Gastroesophageal sphincter (tissue), 4 donors: ENCODE measurements at regions not wholly inside any gene's neighbourhood (a gene's known extent, or its start where the extent isn't known, plus 50 kb on each side); places are given as distances from the start of the nearest gene placed in this dataset.

Source experiments
- ATAC-seq: fragments of 150-250 bp; one replicate; pipeline ENCODE4 v1.9.1; 2016; ENCODE audit warnings: mild to moderate bottlenecking, moderate library complexity
- H3K27ac ChIP-seq, 4 donors: fragments of 200-600 bp; sonication (generic) in 3 of 4; 1 replicate in 3 of 4; 2 replicates in 1 of 4; pipeline ENCODE4 v1.5.1; 2016 to 2019
- H3K27me3 ChIP-seq: fragments of 200-600 bp; sonication (generic); one replicate; pipeline ENCODE4 v1.5.1; 2019
- H3K36me3 ChIP-seq, 2 donors: fragments of 200-600 bp; sonication (generic); one replicate each; pipeline ENCODE4 v1.5.1; 2019; ENCODE audit warnings: control low read depth in 1 of 2
- H3K4me1 ChIP-seq, 3 donors: fragments of 200-600 bp; sonication (generic); 1 replicate in 2 of 3; 2 replicates in 1 of 3; pipeline ENCODE4 v1.5.1; 2016 to 2019; ENCODE audit warnings: control low read depth in 2 of 3
- H3K4me3 ChIP-seq, 2 donors: fragments of 200-600 bp; sonication (generic); one replicate each; pipeline ENCODE4 v1.5.1; 2019; ENCODE audit warnings: mild to moderate bottlenecking in 1 of 2, moderate library complexity in 1 of 2
- H3K9me3 ChIP-seq, 3 donors: fragments of 200-600 bp; sonication (generic); one replicate each; pipeline ENCODE4 v1.5.1; 2017 to 2019; ENCODE audit warnings: control low read depth in 2 of 3
- EP300 ChIP-seq: sonication (generic); formaldehyde crosslinking; IDR thresholded peaks from one replicate; pipeline ENCODE4 v1.6.1; 2017; ENCODE audit warnings: antibody characterized with exemption, mild to moderate bottlenecking
- POLR2A ChIP-seq, 2 donors: fragments of 450-650 bp; IDR thresholded peaks; one replicate each; pipeline ENCODE4 v1.6.1; 2017; ENCODE audit warnings: antibody characterized with exemption in 2 of 2, mild to moderate bottlenecking in 2 of 2, moderate library complexity in 1 of 2
- POLR2AphosphoS5 ChIP-seq: sonication (generic); formaldehyde crosslinking; IDR thresholded peaks from one replicate; pipeline ENCODE4 v1.6.1; 2017; ENCODE audit warnings: antibody characterized with exemption
- WGBS, 2 donors: methylation state at CpG; one replicate each; pipeline ENCODE4 v1.1.5; 2018; ENCODE audit warnings: low coverage in 1 of 2; 5-methylcytosine and 5-hydroxymethylcytosine counted together
- TF ChIP-seq, protein P1 (sequence below), 4 experiments: fragments of 200-600 bp in 2 of 4; fragments of 450-650 bp in 2 of 4; sonication (generic) in 1 of 4; IDR thresholded peaks; one replicate each; pipeline ENCODE4 v1.5.1; 2017 to 2019; ENCODE audit warnings: antibody characterized with exemption in 4 of 4, mild to moderate bottlenecking in 2 of 4, moderate library complexity in 2 of 4

DNA sequence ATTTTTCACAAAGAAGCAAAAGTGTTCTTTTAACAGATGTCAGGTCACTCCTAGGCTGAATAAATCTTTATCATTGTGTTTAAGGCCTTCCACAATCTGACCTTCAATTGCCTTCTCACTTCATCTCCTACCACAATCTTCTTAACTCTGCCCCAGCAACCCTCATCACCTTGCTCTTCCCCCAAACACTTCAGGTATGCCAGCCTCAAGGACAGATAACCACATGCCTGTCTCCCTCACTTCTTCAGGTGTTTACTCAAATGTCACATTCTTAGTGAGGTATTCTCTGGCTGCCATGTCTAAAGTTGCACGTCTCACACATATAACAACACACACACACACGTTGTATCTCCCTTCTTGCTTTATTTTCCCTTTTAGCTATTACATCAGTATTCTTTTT, 146.5 kb downstream of the ANKRD50 start:
- WGBS, 2 donors, result 82 to 92% methylated on average over 2 of the region's 2 CpGs
- Histone ChIP-seq H3K9me3 (peaks cover 0 to 4% (median 0%) of the 10 kb centered on the region in 3 donors), H3K4me1 (no peaks in the 10 kb centered on the region), H3K27ac (no peak overlapping the region), H3K36me3 (no peaks in the 10 kb centered on the region), H3K27me3 (no peaks in the 10 kb centered on the region), H3K4me3 (no peak overlapping the region)
- TF ChIP-seq POLR2AphosphoS5 (no peak), EP300 (no peak), POLR2A (IDR thresholded peaks at IDR 0.05) (no peak)
- TF ChIP-seq, protein P1, sequence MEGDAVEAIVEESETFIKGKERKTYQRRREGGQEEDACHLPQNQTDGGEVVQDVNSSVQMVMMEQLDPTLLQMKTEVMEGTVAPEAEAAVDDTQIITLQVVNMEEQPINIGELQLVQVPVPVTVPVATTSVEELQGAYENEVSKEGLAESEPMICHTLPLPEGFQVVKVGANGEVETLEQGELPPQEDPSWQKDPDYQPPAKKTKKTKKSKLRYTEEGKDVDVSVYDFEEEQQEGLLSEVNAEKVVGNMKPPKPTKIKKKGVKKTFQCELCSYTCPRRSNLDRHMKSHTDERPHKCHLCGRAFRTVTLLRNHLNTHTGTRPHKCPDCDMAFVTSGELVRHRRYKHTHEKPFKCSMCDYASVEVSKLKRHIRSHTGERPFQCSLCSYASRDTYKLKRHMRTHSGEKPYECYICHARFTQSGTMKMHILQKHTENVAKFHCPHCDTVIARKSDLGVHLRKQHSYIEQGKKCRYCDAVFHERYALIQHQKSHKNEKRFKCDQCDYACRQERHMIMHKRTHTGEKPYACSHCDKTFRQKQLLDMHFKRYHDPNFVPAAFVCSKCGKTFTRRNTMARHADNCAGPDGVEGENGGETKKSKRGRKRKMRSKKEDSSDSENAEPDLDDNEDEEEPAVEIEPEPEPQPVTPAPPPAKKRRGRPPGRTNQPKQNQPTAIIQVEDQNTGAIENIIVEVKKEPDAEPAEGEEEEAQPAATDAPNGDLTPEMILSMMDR (IDR thresholded peaks at IDR 0.05), result no peak
- no peak for ATAC-seq

DNA sequence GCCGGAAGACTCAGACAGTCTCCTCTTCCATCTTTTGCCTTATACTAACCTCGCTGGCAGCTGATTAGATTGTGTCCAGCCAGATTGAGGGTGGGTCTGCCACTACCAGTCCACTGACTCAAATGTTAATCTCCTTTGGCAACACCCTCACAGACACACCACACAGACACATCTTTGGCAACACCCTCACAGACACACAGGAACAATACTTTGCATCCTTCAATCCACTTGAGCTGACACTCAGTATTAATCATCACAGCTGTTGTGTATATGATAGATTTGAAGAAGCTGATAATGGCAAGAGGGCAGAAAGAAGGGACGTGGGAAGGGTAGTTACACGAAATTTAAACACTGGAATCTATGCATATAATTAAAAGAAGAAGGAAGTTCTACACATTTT, 139.5 kb downstream of the ANKRD50 start:
- Histone ChIP-seq H3K36me3 (no peaks in the 10 kb centered on the region), H3K4me1 (no peaks in the 10 kb centered on the region), H3K4me3 (no peak overlapping the region), H3K27me3 (no peaks in the 10 kb centered on the region), H3K27ac (no peak overlapping the region), H3K9me3 (peaks cover 0 to 7% (median 0%) of the 10 kb centered on the region in 3 donors)
- TF ChIP-seq EP300, result no peak
- TF ChIP-seq POLR2A (IDR thresholded peaks at IDR 0.05), result no peak
- TF ChIP-seq, protein P1 (IDR thresholded peaks at IDR 0.05), result no peak
- TF ChIP-seq POLR2AphosphoS5, result no peak
- no peak for ATAC-seq
- WGBS, 2 donors, result 82 to 87% methylated on average over 4 of the region's 4 CpGs

DNA sequence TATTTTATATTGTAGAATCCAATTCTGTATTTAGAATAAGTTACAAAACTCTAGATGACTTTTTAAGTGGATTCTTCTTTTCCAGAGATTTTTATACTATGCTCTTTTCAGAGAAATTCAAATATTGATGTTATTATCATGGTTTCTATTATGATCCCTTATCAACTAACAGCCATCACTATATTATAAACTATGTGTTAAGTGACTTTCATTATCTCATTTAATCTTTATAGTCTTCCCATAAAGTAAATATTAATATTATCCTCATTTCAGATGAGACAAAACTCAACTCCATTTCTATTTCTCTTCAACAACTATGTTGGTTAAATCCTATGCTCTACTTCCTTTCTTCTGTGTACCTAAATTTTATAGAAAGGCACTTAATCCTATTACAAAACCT, 132.6 kb downstream of the ANKRD50 start:
- Histone ChIP-seq H3K36me3 (no peaks in the 10 kb centered on the region), H3K4me3 (no peak overlapping the region), H3K4me1 (no peaks in the 10 kb centered on the region), H3K9me3 (peaks cover 0 to 11% (median 0%) of the 10 kb centered on the region in 3 donors), H3K27me3 (no peaks in the 10 kb centered on the region), H3K27ac (no peak overlapping the region)
- no peak for ATAC-seq
- TF ChIP-seq POLR2AphosphoS5, result no peak
- TF ChIP-seq POLR2A (IDR thresholded peaks at IDR 0.05), result no peak
- TF ChIP-seq, protein P1 (IDR thresholded peaks at IDR 0.05), result no peak
- TF ChIP-seq EP300, result no peak

DNA sequence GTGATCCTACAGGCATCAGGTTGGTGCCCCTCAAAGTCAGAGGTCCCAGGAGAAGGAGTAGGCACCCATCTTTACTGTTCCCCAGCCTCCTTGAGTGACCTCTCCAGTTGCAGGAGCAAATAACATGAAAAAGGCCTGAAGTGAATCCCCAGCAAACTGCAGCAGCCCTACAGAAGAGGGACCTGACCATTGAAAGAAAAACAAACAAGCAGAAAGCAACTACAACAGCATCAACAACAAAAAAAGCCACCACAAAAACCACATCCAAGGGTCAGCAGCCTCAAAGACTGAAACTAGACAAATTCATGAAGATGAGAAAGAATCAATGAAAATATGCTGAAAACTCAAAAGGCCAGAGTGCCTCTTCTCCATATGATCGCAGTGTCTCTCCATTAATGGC, 128.7 kb downstream of the ANKRD50 start:
- Histone ChIP-seq H3K36me3 (no peaks in the 10 kb centered on the region), H3K4me3 (no peak overlapping the region), H3K27ac (no peak overlapping the region), H3K4me1 (no peaks in the 10 kb centered on the region), H3K27me3 (no peaks in the 10 kb centered on the region), H3K9me3 (peaks cover 0 to 6% (median 0%) of the 10 kb centered on the region in 3 donors)
- 86 to 100% methylated on average over 1 of the region's 1 CpG for WGBS, 2 donors
- ATAC-seq, result no peak
- no peak for TF ChIP-seq POLR2AphosphoS5
- TF ChIP-seq, protein P1 (IDR thresholded peaks at IDR 0.05), result no peak

DNA sequence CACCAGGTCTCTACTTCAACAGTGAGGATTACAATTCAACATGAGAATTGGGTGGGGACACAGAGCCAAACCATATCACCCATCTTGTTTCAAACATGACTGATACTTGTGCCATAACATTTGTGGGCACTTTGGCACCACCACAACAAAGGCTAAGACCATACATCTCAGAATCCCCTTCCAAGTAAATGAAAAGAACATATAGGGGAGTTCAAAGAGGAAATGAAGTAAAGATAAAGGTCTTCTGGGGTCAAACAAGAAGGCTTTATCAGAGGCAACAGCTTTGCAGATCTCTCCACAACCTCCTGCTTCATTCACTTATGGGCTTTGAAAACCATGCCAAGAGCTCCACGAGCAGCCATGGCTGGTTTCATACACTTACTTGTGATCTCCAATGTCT, 122.7 kb downstream of the ANKRD50 start:
- Histone ChIP-seq H3K27me3 (no peaks in the 10 kb centered on the region), H3K4me1 (no peaks in the 10 kb centered on the region), H3K36me3 (no peaks in the 10 kb centered on the region), H3K27ac (no peak overlapping the region), H3K9me3 (peaks cover 0 to 6% (median 0%) of the 10 kb centered on the region in 3 donors), H3K4me3 (no peak overlapping the region)
- TF ChIP-seq EP300 (no peak), POLR2AphosphoS5 (no peak), POLR2A (IDR thresholded peaks at IDR 0.05) (no peak)
- TF ChIP-seq, protein P1 (IDR thresholded peaks at IDR 0.05), result no peak
- no peak for ATAC-seq
- 62% methylated on average over 1 of the region's 1 CpG; no CpG with 5 or more reads in 1 of the 2 donors for WGBS, 2 donors
